CD4-positive, alpha-beta T cell (primary cell): ENCODE measurements at regions not wholly inside any gene's neighbourhood (a gene's known extent, or its start where the extent isn't known, plus 50 kb on each side); places are given as distances from the start of the nearest gene placed in this dataset.

Experiments
- ATAC-seq: fragments of 200-7000 bp; cut with Tn5 transposase; one replicate; pipeline ENCODE4 v1.10.0; 2022; ENCODE audit warnings: mild to moderate bottlenecking; ENCODE audit not compliant: poor library complexity
- CTCF ChIA-PET: fragments of 350-600 bp; sonication (Branson Sonifier 250); formaldehyde crosslinking; loops from one replicate; lab custom pipeline; 2021; ENCODE audit warnings: antibody characterized with exemption, inconsistent platforms; lab: Charles Lee
- POLR2A ChIA-PET: fragments of 350-600 bp; sonication (Branson Sonifier 250); formaldehyde crosslinking; loops from one replicate; lab custom pipeline; 2021; ENCODE audit warnings: antibody characterized with exemption, inconsistent platforms; lab: Charles Lee
- DNase-seq, 14 experiments: peaks; one replicate each; pipeline ENCODE4 v3.0.0-alpha.2; 2013 to 2020; ENCODE audit warnings: mixed read lengths in 2 of 14
- H3K27ac ChIP-seq, 2 donors: one replicate each; pipeline versions ENCODE4 v1.5.1 to v1.7.0; 2013; ENCODE audit warnings: low read length in 2 of 2, low read depth in 1 of 2, mild to moderate bottlenecking in 1 of 2
- H3K27me3 ChIP-seq, 2 experiments: 1 replicate in 1 of 2; 2 replicates in 1 of 2; pipeline versions ENCODE4 v1.6.1 to v1.7.0; 2013; ENCODE audit warnings: low read length in 2 of 2, control low read depth in 1 of 2, mild to moderate bottlenecking in 1 of 2, moderate library complexity in 1 of 2; ENCODE audit not compliant: insufficient read depth in 2 of 2, control insufficient read depth in 1 of 2
- H3K36me3 ChIP-seq: one replicate; pipeline ENCODE4 v1.6.1; 2013; ENCODE audit warnings: low read length, control low read depth; ENCODE audit not compliant: insufficient read depth
- H3K4me1 ChIP-seq: one replicate; pipeline ENCODE4 v1.6.1; 2013; ENCODE audit warnings: low read length, control low read depth; ENCODE audit not compliant: insufficient read depth
- H3K4me3 ChIP-seq: one replicate; pipeline ENCODE4 v1.5.1; 2013; ENCODE audit warnings: mild to moderate bottlenecking, low read length, moderate library complexity
- H3K9me3 ChIP-seq, 2 experiments: 1 replicate in 1 of 2; 2 replicates in 1 of 2; pipeline versions ENCODE4 v1.6.1 to v1.7.0; 2013; ENCODE audit warnings: low read length in 2 of 2, mild to moderate bottlenecking in 2 of 2, control low read depth in 1 of 2, moderate library complexity in 1 of 2; ENCODE audit not compliant: control insufficient read depth in 1 of 2, insufficient read depth in 1 of 2
- H3K27ac Mint-ChIP-seq: one replicate; pipeline ENCODE4 v1.8.0; 2020; ENCODE audit warnings: mixed read lengths
- H3K27me3 Mint-ChIP-seq: one replicate; pipeline ENCODE4 v1.8.0; 2021; ENCODE audit warnings: mixed read lengths
- H3K36me3 Mint-ChIP-seq: one replicate; pipeline ENCODE4 v1.8.0; 2021; ENCODE audit warnings: low read depth, mixed read lengths
- H3K4me1 Mint-ChIP-seq: one replicate; pipeline ENCODE4 v1.8.0; 2021; ENCODE audit warnings: low read depth, mixed read lengths
- H3K4me3 Mint-ChIP-seq: one replicate; pipeline ENCODE4 v1.8.0; 2020; ENCODE audit warnings: mild to moderate bottlenecking, mixed read lengths
- H3K9me3 Mint-ChIP-seq: one replicate; pipeline ENCODE4 v1.8.0; 2020; ENCODE audit warnings: mixed read lengths
- intact Hi-C, 2 experiments: fragments of 100-400 bp; cut with DNase I in 1 of 2; cut with micrococcal nuclease in 1 of 2; formaldehyde crosslinking; loops; one replicate each; pipeline versions ENCODE4 v1.15.1 to v1.9.0; 2023 to 2025; cut with DNase I, micrococcal nuclease
- TF ChIP-seq, protein P1 (sequence below): fragments of 200-600 bp; IDR thresholded peaks from one replicate; pipeline ENCODE4 v1.8.0; 2022; ENCODE audit warnings: antibody characterized with exemption, mild to moderate bottlenecking

DNA sequence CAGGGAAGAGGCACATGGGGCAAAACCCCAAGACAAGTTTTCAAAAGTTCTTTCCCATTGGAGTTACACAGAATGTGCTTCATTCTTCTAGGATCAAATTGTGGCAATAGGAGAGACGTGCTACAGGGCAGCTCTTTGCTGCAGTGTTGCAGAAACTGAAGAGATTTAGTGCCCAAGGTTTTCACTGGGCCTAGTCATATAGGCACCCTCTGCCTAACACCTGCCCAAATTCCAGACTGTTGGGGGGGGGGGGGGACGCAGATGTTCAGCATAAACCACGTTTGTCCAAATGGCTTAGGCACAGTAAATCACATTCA is 346.8 kb upstream of the ZNF717 start:
- ChIA-PET CTCF (no interaction called here), POLR2A (no interaction called here)
- Histone ChIP-seq H3K4me1 (no peaks in the 10 kb centered on the region), H3K4me3 (no peak overlapping the region), H3K9me3 (no peaks in the 10 kb centered on the region), H3K27ac (no peak overlapping the region), H3K27me3 (no peaks in the 10 kb centered on the region), H3K36me3 (no peaks in the 10 kb centered on the region)
- ATAC-seq = no peak
- H3K36me3 Mint-ChIP-seq = no peaks in the 10 kb centered on the region
- no peak overlapping the region for H3K27ac Mint-ChIP-seq
- H3K4me3 Mint-ChIP-seq = no peak overlapping the region
- DNase-seq = no peak
- no peaks in the 10 kb centered on the region for H3K4me1 Mint-ChIP-seq
- H3K27me3 Mint-ChIP-seq = no peaks in the 10 kb centered on the region
- TF ChIP-seq, protein P1, sequence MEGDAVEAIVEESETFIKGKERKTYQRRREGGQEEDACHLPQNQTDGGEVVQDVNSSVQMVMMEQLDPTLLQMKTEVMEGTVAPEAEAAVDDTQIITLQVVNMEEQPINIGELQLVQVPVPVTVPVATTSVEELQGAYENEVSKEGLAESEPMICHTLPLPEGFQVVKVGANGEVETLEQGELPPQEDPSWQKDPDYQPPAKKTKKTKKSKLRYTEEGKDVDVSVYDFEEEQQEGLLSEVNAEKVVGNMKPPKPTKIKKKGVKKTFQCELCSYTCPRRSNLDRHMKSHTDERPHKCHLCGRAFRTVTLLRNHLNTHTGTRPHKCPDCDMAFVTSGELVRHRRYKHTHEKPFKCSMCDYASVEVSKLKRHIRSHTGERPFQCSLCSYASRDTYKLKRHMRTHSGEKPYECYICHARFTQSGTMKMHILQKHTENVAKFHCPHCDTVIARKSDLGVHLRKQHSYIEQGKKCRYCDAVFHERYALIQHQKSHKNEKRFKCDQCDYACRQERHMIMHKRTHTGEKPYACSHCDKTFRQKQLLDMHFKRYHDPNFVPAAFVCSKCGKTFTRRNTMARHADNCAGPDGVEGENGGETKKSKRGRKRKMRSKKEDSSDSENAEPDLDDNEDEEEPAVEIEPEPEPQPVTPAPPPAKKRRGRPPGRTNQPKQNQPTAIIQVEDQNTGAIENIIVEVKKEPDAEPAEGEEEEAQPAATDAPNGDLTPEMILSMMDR = no peak
- intact Hi-C loops = no loop called here
- H3K9me3 Mint-ChIP-seq = peaks cover 2% of the 10 kb centered on the region

GRCh38 chr3:76134166-76134565 is 348.8 kb upstream of the ZNF717 start:
- Histone ChIP-seq H3K27me3 (no peaks in the 10 kb centered on the region), H3K36me3 (no peaks in the 10 kb centered on the region), H3K27ac (no peak overlapping the region), H3K4me1 (no peaks in the 10 kb centered on the region), H3K4me3 (no peak overlapping the region), H3K9me3 (no peaks in the 10 kb centered on the region)
- Mint-ChIP-seq H3K4me3 (no peak overlapping the region), H3K4me1 (no peaks in the 10 kb centered on the region), H3K36me3 (no peaks in the 10 kb centered on the region), H3K27ac (no peak overlapping the region), H3K9me3 (peaks cover 2% of the 10 kb centered on the region), H3K27me3 (no peaks in the 10 kb centered on the region)
- ChIA-PET CTCF (no interaction called here), POLR2A (no interaction called here)
- TF ChIP-seq, protein P1 = no peak
- DNase-seq (no peak), ATAC-seq (no peak)
- intact Hi-C loops = no loop called here

GRCh38 chr3:76138921-76139320 is 353.6 kb upstream of the ZNF717 start:
- no peak overlapping the region for H3K27ac Mint-ChIP-seq
- no peak overlapping the region for H3K4me3 ChIP-seq
- TF ChIP-seq, protein P1 = no peak
- no peaks in the 10 kb centered on the region for H3K4me1 Mint-ChIP-seq
- intact Hi-C loops = no loop called here
- H3K9me3 ChIP-seq = no peaks in the 10 kb centered on the region
- H3K27ac ChIP-seq = no peak overlapping the region
- no peaks in the 10 kb centered on the region for H3K27me3 ChIP-seq
- no peaks in the 10 kb centered on the region for H3K4me1 ChIP-seq
- ChIA-PET POLR2A (no interaction called here), CTCF (no interaction called here)
- no peaks in the 10 kb centered on the region for H3K36me3 ChIP-seq
- no peak for ATAC-seq
- peaks cover 8% of the 10 kb centered on the region for H3K9me3 Mint-ChIP-seq
- H3K4me3 Mint-ChIP-seq = no peak overlapping the region
- no peaks in the 10 kb centered on the region for H3K36me3 Mint-ChIP-seq
- H3K27me3 Mint-ChIP-seq = no peaks in the 10 kb centered on the region
- no peak for DNase-seq
